ENCODE measurements at regions not wholly inside any gene's neighbourhood (a gene's known extent, or its start where the extent isn't known, plus 50 kb on each side); places are given as distances from the start of the nearest gene placed in this dataset.
A peak's percentile ranks its signal among the peaks of the same experiment; 100 is the strongest.
"Not testable (repeated sequence)": the region's sequence is repeated elsewhere in the genome, so short reads cannot be mapped to it uniquely, and the experiment has no call there.

- no peak for DNase-seq
Observed at GRCh38 chr7:4438723-4439245, 243.3 kb upstream of the FOXK1 start.

- DNase-seq, result no peak
Observed at GRCh38 chr7:4439444-4439843, 242.7 kb upstream of the FOXK1 start.

DNA sequence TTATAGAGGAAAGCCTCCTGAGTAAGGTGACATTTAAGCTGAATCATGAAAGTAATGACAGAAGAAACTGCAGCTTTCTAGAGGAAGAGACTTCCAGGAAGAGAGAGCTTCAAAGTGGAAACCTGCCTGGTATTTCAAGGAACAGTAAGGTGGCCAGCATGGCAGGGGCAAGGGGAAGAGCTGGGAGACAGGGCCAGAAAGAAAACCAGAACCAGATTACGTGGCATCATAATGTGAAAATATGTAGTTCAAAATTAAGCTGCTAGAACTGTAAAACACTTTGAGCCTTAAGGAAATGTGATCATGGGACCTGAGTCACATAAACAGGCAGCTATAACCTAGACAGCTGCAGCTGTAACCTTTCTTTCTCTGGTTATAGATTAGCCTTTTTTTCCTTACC is 238.0 kb upstream of the FOXK1 start:
- no peak for DNase-seq

DNA sequence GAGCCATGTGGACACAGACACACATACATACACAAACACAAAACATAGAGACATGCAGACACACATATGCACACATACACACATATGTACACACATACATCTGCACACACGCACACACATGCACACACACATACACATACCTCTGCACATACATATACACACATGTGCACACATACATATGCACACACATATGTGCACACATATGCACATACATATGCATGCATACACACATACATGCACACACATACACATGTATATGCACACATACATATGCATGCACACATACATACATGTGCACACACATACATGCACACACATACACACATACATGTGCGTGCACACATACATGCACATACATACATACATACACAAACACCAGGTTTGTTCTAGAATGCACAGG is 236.3 kb upstream of the FOXK1 start:
- DNase-seq, result no peak

GRCh38 chr7:4449263-4449662 is 232.8 kb upstream of the FOXK1 start:
- no peak for DNase-seq

GRCh38 chr7:4450483-4450882 is 231.6 kb upstream of the FOXK1 start:
- no peak for DNase-seq

- no peak for DNase-seq
Observed at GRCh38 chr7:4460597-4460996, 221.5 kb upstream of the FOXK1 start.

GRCh38 chr7:4461531-4461930 is 220.6 kb upstream of the FOXK1 start:
- no peak for DNase-seq

- DNase-seq, result no peak
Observed at GRCh38 chr7:4468320-4469102, 213.6 kb upstream of the FOXK1 start.

DNA sequence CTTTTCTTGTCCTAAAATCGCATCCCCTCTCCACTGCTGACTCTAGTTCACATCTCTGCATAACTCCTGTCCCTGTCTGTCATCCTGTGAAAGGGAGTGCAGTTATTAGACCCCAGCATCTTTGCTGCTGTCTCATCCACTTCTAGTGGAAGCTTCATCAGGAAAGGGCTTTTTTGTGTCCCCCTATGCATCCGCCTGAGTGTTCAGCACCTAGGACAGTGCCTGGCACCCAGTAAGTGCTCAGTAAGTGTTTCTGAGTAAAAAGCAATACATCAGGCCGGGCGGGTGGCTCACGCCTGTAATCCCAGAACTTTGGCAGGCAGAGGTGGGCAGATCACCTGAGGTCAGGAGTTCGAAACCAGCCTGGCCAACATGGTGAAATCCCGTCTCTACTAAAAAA is 211.8 kb upstream of the FOXK1 start:
- DNase-seq, result no peak

- no peak for DNase-seq
Observed at GRCh38 chr7:4472728-4473127, 209.4 kb upstream of the FOXK1 start.

DNA sequence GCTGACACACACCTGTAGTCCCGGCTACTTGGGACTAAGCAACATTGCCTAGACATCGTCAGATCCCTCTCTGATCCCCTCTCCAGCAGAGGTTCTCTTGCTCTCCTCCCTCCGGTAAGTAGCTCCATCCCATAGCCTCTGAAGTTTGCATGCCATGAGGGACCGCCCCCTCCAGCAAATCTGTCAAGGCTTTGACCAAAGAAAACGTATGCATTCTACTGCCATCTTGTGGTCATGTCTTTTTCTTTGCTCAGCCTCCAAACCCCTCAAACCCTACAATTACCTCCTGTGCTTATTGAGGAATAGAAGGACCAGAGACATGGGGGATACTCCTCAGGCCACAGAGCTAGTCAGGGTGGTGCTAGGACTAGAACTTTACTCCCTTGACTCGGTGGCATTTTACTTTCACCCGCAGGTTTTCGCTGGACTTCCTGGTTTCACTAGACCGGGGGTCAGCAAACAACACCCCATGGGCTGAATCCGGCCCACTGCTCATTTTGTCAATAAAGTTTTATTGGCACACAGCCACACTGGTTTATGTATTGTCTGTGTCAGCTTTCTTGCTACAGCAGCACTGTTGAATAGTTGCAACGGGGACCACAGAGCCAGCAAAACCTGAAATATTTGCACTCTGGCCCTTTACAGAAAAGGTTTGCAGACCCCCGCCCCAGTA is 202.6 kb upstream of the FOXK1 start:
- DNase-seq, result peak; percentile 48 to 54

DNA sequence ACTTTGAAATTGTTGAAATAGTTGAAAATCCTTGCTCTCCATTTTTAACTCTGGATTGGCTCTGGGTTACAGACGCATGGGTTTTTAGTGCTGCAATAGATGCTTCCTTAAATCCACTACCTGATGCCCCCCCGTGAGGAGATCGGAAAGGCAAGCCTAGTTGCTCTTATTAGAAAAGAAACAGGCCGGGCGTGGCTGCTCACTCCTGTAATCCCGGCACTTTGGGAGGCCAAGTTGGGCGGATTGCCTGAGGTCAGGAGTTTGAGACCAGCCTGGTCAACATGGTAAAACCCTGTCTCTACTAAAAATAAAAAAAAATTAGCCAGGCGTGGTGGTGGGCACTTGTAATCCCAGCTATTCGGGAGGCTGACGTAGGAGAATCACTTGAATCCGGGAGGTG is 202.0 kb upstream of the FOXK1 start:
- DNase-seq, result not testable (repeated sequence)

GRCh38 chr7:4483851-4484250 is 198.2 kb upstream of the FOXK1 start:
- DNase-seq, result no peak

GRCh38 chr7:4484545-4484944 is 197.6 kb upstream of the FOXK1 start:
- no peak for DNase-seq

- DNase-seq, result no peak
Observed at GRCh38 chr7:4486907-4487306, 195.2 kb upstream of the FOXK1 start.

GRCh38 chr7:4496911-4497310 is 185.2 kb upstream of the FOXK1 start:
- DNase-seq, result not testable (repeated sequence)

DNA sequence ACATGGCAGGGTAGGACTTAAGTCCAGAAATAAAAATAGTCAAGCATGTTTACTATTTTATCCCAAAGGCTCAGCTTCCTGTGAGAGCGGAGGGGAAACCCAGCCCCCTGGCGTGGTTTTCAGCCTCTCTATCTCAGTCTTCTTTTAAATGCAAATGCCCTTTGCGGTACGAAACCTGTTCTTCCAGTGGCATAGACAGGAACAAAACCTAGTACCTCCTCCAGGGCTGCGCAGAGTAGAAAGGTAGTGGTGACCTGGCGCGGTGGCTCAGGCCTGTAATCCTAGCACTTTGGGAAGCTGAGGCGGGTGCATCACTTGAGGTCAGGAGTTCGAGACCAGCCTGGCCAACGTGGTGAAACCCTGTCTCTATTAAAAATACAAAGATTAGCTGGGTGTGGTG is 181.3 kb upstream of the FOXK1 start:
- no peak for DNase-seq

GRCh38 chr7:4507886-4508285 is 174.2 kb upstream of the FOXK1 start:
- not testable (repeated sequence) for DNase-seq

GRCh38 chr7:4513450-4513849 is 168.6 kb upstream of the FOXK1 start:
- DNase-seq, result no peak

GRCh38 chr7:4519819-4520520 is 162.1 kb upstream of the FOXK1 start:
- no peak for DNase-seq

- DNase-seq, result no peak
Observed at GRCh38 chr7:4523219-4523618, 158.9 kb upstream of the FOXK1 start.

- DNase-seq, result no peak
Observed at GRCh38 chr7:4523873-4524272, 158.2 kb upstream of the FOXK1 start.

- no peak for DNase-seq
Observed at GRCh38 chr7:4525884-4526283, 156.2 kb upstream of the FOXK1 start.

Data from Kasumi-1 (cell line).